IPS DF 6.9 (cell line): ENCODE measurements at regions not wholly inside any gene's neighbourhood (a gene's known extent, or its start where the extent isn't known, plus 50 kb on each side); places are given as distances from the start of the nearest gene placed in this dataset.

ENCODE experiments used
- DNase-seq: peaks from one replicate; pipeline ENCODE4 v3.0.0-alpha.2; 2013; ENCODE audit warnings: low read depth, low spot score
- H3K27ac ChIP-seq: one replicate; pipeline ENCODE4 v1.5.1; 2013; ENCODE audit warnings: low read length, control low read depth
- H3K27me3 ChIP-seq: 2 replicates; pipeline ENCODE4 v1.6.1; 2013; ENCODE audit warnings: mild to moderate bottlenecking, low read length; ENCODE audit not compliant: control insufficient read depth, insufficient read depth
- H3K36me3 ChIP-seq: 2 replicates; pipeline ENCODE4 v1.6.1; 2013; ENCODE audit warnings: low read length; ENCODE audit not compliant: control insufficient read depth, insufficient read depth
- H3K4me1 ChIP-seq: 2 replicates; pipeline ENCODE4 v1.6.1; 2013; ENCODE audit warnings: low read length; ENCODE audit not compliant: control insufficient read depth, insufficient read depth
- H3K4me3 ChIP-seq: 2 replicates; pipeline ENCODE4 v1.5.1; 2013; ENCODE audit warnings: mild to moderate bottlenecking, low read length
- H3K9me3 ChIP-seq: 2 replicates; pipeline ENCODE4 v1.6.1; 2013; ENCODE audit warnings: low read length, inconsistent platforms; ENCODE audit not compliant: control insufficient read depth, insufficient read depth
- WGBS: extraction: QIAGEN DNeasy Blood & Tissue Kit; methylation state at CpG from one replicate; pipeline ENCODE4 v1.1.7; 2013; ENCODE audit warnings: mixed read lengths, missing lambda C conversion rate; ENCODE audit not compliant: insufficient read length, insufficient coverage; 5-methylcytosine and 5-hydroxymethylcytosine counted together

GRCh38 chr2:238997137-238997390 lies 149.2 kb downstream of the TWIST2 start:
- WGBS, result no CpG with 5 or more reads among the region's 10 CpGs
- Histone ChIP-seq H3K36me3 (no peaks in the 10 kb centered on the region), H3K27ac (no peak overlapping the region), H3K27me3 (no peaks in the 10 kb centered on the region), H3K9me3 (peaks cover 21% of the 10 kb centered on the region), H3K4me1 (no peaks in the 10 kb centered on the region), H3K4me3 (no peak overlapping the region)
- no peak for DNase-seq

GRCh38 chr2:238997684-238998083 lies 149.8 kb downstream of the TWIST2 start:
- no peaks in the 10 kb centered on the region for H3K36me3 ChIP-seq
- peaks cover 22% of the 10 kb centered on the region for H3K9me3 ChIP-seq
- H3K4me3 ChIP-seq, result no peak overlapping the region
- H3K4me1 ChIP-seq, result no peaks in the 10 kb centered on the region
- DNase-seq, result no peak
- H3K27me3 ChIP-seq, result no peaks in the 10 kb centered on the region; the same call in 1 of the 2 replicates
- WGBS, result no CpG with 5 or more reads among the region's 10 CpGs
- no peak overlapping the region for H3K27ac ChIP-seq
